ENCODE measurements at regions not wholly inside any gene's neighbourhood (a gene's known extent, or its start where the extent isn't known, plus 50 kb on each side); places are given as distances from the start of the nearest gene placed in this dataset.

GRCh38 chr11:80321786-80322185 lies 881.0 kb upstream of the TENM4 start:
- Histone ChIP-seq H3K4me1 (ENCODE audit: insufficient read depth, low read length) (no peaks in the 10 kb centered on the region), H4K20me1 (ENCODE audit: low read length) (no peaks in the 10 kb centered on the region), H3K36me3 (ENCODE audit: low read depth, low read length) (no peaks in the 10 kb centered on the region), H3K27ac (ENCODE audit: low read length) (no peak overlapping the region), H3K79me2 (ENCODE audit: low read length) (no peaks in the 10 kb centered on the region), H3K27me3 (ENCODE audit: low read length) (no peaks in the 10 kb centered on the region), H3F3A (ENCODE audit: low read length, unreplicated experiment) (no peaks in the 10 kb centered on the region), H2AFZ (ENCODE audit: low read length) (no peak overlapping the region), H3K9me2 (replicated peaks; ENCODE audit: low read length) (no peaks in the 10 kb centered on the region), H3K9ac (ENCODE audit: low read length) (no peak overlapping the region), H3K9me3 (ENCODE audit: low read length) (no peaks in the 10 kb centered on the region), H3K4me2 (ENCODE audit: low read length) (no peak overlapping the region), H3K4me3 (ENCODE audit: low read length) (no peak overlapping the region)
- intact Hi-C loops (cut with micrococcal nuclease), result no loop called here
- ATAC-seq, result no peak
- TF ChIP-seq EZH2 (IDR thresholded peaks at IDR 0.05; ENCODE audit: low read length, unreplicated experiment), result no peak
- no peak for TF ChIP-seq EZH2phosphoT487 (IDR thresholded peaks at IDR 0.05; ENCODE audit: borderline replicate concordance, low read length)
- no peak for DNase-seq
- CTCF ChIA-PET, result no interaction called here
- POLR2A ChIA-PET (ENCODE audit: unreplicated experiment), result no interaction called here
- BruUV-seq (replicated peaks), result no TSS peak

DNA sequence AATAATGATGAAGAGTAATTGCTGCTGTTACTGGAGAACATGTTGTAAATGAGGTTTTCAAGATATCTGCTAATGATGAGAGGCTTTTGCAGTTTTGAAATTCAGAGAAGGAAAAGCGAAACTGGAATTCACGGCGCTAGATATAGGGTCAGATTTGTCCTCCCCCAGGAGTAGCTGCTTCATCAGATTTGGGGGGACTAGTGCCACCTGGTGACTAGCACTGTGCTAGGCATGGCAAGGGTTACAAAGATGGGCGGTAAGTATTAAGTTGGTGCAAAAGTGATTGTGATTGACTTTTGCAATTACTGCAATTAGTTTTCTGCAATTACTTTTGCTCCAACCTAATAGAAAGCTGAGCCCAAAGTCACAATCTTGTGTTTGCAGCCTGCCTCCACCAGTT lies 879.9 kb upstream of the TENM4 start:
- Histone ChIP-seq H3K4me2 (ENCODE audit: low read length) (peak overlapping the region; percentile 31), H3K4me3 (ENCODE audit: low read length) (peak overlapping the region; percentile 18; the same call in 1 of the 2 replicates), H2AFZ (ENCODE audit: low read length) (no peak overlapping the region), H3K27ac (ENCODE audit: low read length) (no peak overlapping the region), H3K9me3 (ENCODE audit: low read length) (no peaks in the 10 kb centered on the region), H3K36me3 (ENCODE audit: low read depth, low read length) (no peaks in the 10 kb centered on the region), H3K9me2 (replicated peaks; ENCODE audit: low read length) (no peaks in the 10 kb centered on the region), H3K9ac (ENCODE audit: low read length) (no peak overlapping the region), H3K27me3 (ENCODE audit: low read length) (no peaks in the 10 kb centered on the region), H3K4me1 (ENCODE audit: insufficient read depth, low read length) (no peaks in the 10 kb centered on the region), H3K79me2 (ENCODE audit: low read length) (no peaks in the 10 kb centered on the region), H3F3A (ENCODE audit: low read length, unreplicated experiment) (no peaks in the 10 kb centered on the region), H4K20me1 (ENCODE audit: low read length) (no peaks in the 10 kb centered on the region)
- ChIA-PET POLR2A (ENCODE audit: unreplicated experiment) (no interaction called here), CTCF (no interaction called here)
- ATAC-seq, result no peak
- BruUV-seq (replicated peaks), result no TSS peak
- DNase-seq, result peak; percentile 23
- intact Hi-C loops (cut with micrococcal nuclease), result no loop called here
- TF ChIP-seq EZH2 (IDR thresholded peaks at IDR 0.05; ENCODE audit: low read length, unreplicated experiment) (no peak), EZH2phosphoT487 (IDR thresholded peaks at IDR 0.05; ENCODE audit: borderline replicate concordance, low read length) (no peak)
- TF ChIP-seq, protein P1, sequence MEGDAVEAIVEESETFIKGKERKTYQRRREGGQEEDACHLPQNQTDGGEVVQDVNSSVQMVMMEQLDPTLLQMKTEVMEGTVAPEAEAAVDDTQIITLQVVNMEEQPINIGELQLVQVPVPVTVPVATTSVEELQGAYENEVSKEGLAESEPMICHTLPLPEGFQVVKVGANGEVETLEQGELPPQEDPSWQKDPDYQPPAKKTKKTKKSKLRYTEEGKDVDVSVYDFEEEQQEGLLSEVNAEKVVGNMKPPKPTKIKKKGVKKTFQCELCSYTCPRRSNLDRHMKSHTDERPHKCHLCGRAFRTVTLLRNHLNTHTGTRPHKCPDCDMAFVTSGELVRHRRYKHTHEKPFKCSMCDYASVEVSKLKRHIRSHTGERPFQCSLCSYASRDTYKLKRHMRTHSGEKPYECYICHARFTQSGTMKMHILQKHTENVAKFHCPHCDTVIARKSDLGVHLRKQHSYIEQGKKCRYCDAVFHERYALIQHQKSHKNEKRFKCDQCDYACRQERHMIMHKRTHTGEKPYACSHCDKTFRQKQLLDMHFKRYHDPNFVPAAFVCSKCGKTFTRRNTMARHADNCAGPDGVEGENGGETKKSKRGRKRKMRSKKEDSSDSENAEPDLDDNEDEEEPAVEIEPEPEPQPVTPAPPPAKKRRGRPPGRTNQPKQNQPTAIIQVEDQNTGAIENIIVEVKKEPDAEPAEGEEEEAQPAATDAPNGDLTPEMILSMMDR (conservative IDR thresholded peaks at IDR 0.05; ENCODE audit: low read depth, low read length), result peak; percentile 64

DNA sequence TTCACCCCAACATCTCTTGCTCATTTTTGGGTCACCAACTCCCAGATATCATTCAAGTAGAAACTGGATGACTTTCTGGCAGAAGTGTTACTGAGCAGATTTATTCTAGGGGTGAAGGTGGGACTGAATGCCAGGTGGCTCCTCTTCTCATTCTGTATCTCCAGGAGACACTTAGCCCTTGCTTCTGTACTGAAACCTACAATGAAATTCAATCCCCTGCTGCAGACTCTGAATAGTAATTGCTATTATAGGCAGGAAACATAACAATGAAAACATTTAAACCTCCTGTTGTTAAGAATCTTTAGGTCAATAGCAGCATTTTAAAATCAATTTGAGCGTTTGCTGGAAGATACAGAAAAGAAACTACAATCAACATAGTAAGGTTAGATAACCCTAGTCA lies 879.4 kb upstream of the TENM4 start:
- Histone ChIP-seq H3K9me3 (ENCODE audit: low read length) (no peaks in the 10 kb centered on the region), H3K9ac (ENCODE audit: low read length) (no peak overlapping the region), H3K27ac (ENCODE audit: low read length) (no peak overlapping the region), H3K4me1 (ENCODE audit: insufficient read depth, low read length) (no peaks in the 10 kb centered on the region), H3K79me2 (ENCODE audit: low read length) (no peaks in the 10 kb centered on the region), H3K36me3 (ENCODE audit: low read depth, low read length) (no peaks in the 10 kb centered on the region), H3K9me2 (replicated peaks; ENCODE audit: low read length) (no peaks in the 10 kb centered on the region), H3F3A (ENCODE audit: low read length, unreplicated experiment) (no peaks in the 10 kb centered on the region), H3K4me2 (ENCODE audit: low read length) (peak overlapping the region; percentile 31; the same call in 1 of the 2 replicates), H3K4me3 (ENCODE audit: low read length) (no peak overlapping the region; the same call in 1 of the 2 replicates), H2AFZ (ENCODE audit: low read length) (no peak overlapping the region), H4K20me1 (ENCODE audit: low read length) (no peaks in the 10 kb centered on the region), H3K27me3 (ENCODE audit: low read length) (no peaks in the 10 kb centered on the region)
- TF ChIP-seq EZH2 (IDR thresholded peaks at IDR 0.05; ENCODE audit: low read length, unreplicated experiment) (no peak), EZH2phosphoT487 (IDR thresholded peaks at IDR 0.05; ENCODE audit: borderline replicate concordance, low read length) (no peak)
- TF ChIP-seq, protein P1 (conservative IDR thresholded peaks at IDR 0.05; ENCODE audit: low read depth, low read length), result no peak
- CTCF ChIA-PET, result no interaction called here
- no peak for ATAC-seq
- intact Hi-C loops (cut with micrococcal nuclease), result no loop called here
- no peak for DNase-seq
- no TSS peak for BruUV-seq (replicated peaks)
- POLR2A ChIA-PET (ENCODE audit: unreplicated experiment), result no interaction called here

All from PC-3 (cell line).